Spleen (tissue), 7 donors: ENCODE measurements at regions not wholly inside any gene's neighbourhood (a gene's known extent, or its start where the extent isn't known, plus 50 kb on each side); places are given as distances from the start of the nearest gene placed in this dataset.

Experiments
- POLR2A ChIP-seq, 3 donors: fragments of 450-650 bp; IDR thresholded peaks; one replicate each; pipeline ENCODE4 v1.5.1; 2017; ENCODE audit warnings: antibody characterized with exemption in 3 of 3, mild to moderate bottlenecking in 1 of 3
- POLR2AphosphoS5 ChIP-seq, 3 donors: sonication (generic); formaldehyde crosslinking; IDR thresholded peaks; one replicate each; pipeline ENCODE4 v1.5.1; 2017; ENCODE audit warnings: antibody characterized with exemption in 3 of 3
- TF ChIP-seq, protein P1 (sequence below), 11 experiments: fragments of 200-600 bp in 7 of 11; fragments of 450-650 bp in 4 of 11; sonication (generic) in 4 of 11; IDR thresholded peaks in 8 of 11; conservative IDR thresholded peaks in 3 of 11; 1 replicate in 7 of 11; 2 replicates in 4 of 11; pipeline versions ENCODE4 v1.4.0 to v1.8.0; 2016 to 2021; ENCODE audit warnings: antibody characterized with exemption in 11 of 11, inconsistent platforms in 4 of 11, mild to moderate bottlenecking in 1 of 11
- donor health status: DM: no; HTN: no; CAD: no; lungs with moderate emphysema.
- donor health status: DM: no; HTN: no; CAD: no.
- donor health status: DM: no; HTN: no; CAD: no.

DNA sequence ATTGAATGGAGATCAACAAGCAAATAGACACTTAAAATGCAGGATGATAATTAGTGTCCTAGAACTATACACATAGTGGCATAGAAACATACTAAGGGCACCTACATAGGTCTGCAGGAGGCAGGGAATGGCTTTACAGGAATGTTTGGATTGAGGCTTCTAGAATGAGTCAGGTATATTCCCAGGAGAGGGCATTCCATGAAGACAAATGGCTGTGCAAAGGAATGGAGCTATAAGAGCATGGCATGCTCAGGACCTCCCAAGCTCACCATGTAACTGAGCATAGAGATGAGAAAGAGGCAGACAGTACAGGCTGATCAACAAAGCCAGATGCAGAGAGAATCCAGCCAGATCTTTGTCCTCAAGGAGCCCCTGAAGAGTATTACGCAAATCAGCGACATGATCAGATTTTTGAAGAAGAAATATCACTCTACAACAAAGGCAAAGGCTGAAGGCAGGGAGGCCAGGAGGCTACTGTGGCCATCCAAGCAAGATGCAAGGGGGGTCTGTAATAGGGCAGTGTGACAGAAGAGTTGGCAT lies 211.1 kb upstream of the MTNR1B start:
- TF ChIP-seq POLR2A (IDR thresholded peaks at IDR 0.05): no peak
- TF ChIP-seq, protein P1, sequence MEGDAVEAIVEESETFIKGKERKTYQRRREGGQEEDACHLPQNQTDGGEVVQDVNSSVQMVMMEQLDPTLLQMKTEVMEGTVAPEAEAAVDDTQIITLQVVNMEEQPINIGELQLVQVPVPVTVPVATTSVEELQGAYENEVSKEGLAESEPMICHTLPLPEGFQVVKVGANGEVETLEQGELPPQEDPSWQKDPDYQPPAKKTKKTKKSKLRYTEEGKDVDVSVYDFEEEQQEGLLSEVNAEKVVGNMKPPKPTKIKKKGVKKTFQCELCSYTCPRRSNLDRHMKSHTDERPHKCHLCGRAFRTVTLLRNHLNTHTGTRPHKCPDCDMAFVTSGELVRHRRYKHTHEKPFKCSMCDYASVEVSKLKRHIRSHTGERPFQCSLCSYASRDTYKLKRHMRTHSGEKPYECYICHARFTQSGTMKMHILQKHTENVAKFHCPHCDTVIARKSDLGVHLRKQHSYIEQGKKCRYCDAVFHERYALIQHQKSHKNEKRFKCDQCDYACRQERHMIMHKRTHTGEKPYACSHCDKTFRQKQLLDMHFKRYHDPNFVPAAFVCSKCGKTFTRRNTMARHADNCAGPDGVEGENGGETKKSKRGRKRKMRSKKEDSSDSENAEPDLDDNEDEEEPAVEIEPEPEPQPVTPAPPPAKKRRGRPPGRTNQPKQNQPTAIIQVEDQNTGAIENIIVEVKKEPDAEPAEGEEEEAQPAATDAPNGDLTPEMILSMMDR (IDR thresholded peaks at IDR 0.05 in 8 of 11, conservative IDR thresholded peaks at IDR 0.05 in 3 of 11): no peak
- no peak for TF ChIP-seq POLR2AphosphoS5 (IDR thresholded peaks at IDR 0.05)
